Neural progenitor cell (in vitro differentiated cells): ENCODE measurements at regions not wholly inside any gene's neighbourhood (a gene's known extent, or its start where the extent isn't known, plus 50 kb on each side); places are given as distances from the start of the nearest gene placed in this dataset.
A peak's percentile ranks its signal among the peaks of the same experiment; 100 is the strongest.

Experiments used
- CTCF ChIP-seq: fragments of 200-600 bp; sonication (generic); IDR thresholded peaks from 2 replicates; pipeline ENCODE4 v1.5.1; 2017; ENCODE audit warnings: antibody characterized with exemption, mild to moderate bottlenecking
- EZH2 ChIP-seq: fragments of 200-600 bp; sonication (generic); IDR thresholded peaks from 2 replicates; pipeline ENCODE4 v1.6.1; 2017; ENCODE audit warnings: antibody characterized with exemption, mild to moderate bottlenecking, moderate library complexity
- EZH2phosphoT487 ChIP-seq: fragments of 200-600 bp; sonication (generic); IDR thresholded peaks from 2 replicates; pipeline ENCODE4 v1.6.1; 2017; ENCODE audit warnings: antibody characterized with exemption

GRCh38 chr6:8499540-8499939 is 64.2 kb upstream of the SLC35B3 start:
- TF ChIP-seq CTCF, result peak; percentile 76
- TF ChIP-seq EZH2, result no peak
- no peak for TF ChIP-seq EZH2phosphoT487
